ENCODE measurements at regions not wholly inside any gene's neighbourhood (a gene's known extent, or its start where the extent isn't known, plus 50 kb on each side); places are given as distances from the start of the nearest gene placed in this dataset.

DNA sequence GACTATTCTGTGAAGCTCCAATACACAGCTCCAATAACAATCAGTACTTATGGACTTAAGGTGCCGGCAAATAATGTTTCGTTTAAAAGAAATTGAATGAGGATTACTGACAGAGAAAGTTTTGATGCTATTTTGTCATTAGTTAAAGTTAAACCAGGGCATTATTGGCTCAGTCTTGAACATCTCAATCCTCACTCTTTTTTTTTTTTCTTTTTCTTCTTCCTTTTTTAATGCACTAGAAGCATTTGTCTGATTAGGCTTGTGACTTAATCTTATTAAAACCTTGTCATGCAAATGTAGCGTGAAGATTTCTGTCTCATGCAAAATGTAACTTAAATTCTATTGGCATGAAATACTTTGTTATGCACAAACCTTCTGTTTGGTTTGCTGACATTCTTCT, 346.8 kb upstream of the ADGRL2 start:
- H3K4me3 ChIP-seq = no peak overlapping the region
- DNase-seq (no peak), ATAC-seq (no peak)
- H3K27me3 ChIP-seq = no peaks in the 10 kb centered on the region
- H3K4me1 ChIP-seq = no peaks in the 10 kb centered on the region
- H3K27ac ChIP-seq = no peak overlapping the region
- no peaks in the 10 kb centered on the region for H3K9me3 ChIP-seq
- intact Hi-C loops (cut with DNase I; ENCODE audit: low total_unique reads) (no loop called here), in situ Hi-C loops (cut with MboI; ENCODE audit: low sequenced_read_pairs in 4 of 4) (no loop called here)
- no peaks in the 10 kb centered on the region for H3K36me3 ChIP-seq
- TF ChIP-seq, protein P1, sequence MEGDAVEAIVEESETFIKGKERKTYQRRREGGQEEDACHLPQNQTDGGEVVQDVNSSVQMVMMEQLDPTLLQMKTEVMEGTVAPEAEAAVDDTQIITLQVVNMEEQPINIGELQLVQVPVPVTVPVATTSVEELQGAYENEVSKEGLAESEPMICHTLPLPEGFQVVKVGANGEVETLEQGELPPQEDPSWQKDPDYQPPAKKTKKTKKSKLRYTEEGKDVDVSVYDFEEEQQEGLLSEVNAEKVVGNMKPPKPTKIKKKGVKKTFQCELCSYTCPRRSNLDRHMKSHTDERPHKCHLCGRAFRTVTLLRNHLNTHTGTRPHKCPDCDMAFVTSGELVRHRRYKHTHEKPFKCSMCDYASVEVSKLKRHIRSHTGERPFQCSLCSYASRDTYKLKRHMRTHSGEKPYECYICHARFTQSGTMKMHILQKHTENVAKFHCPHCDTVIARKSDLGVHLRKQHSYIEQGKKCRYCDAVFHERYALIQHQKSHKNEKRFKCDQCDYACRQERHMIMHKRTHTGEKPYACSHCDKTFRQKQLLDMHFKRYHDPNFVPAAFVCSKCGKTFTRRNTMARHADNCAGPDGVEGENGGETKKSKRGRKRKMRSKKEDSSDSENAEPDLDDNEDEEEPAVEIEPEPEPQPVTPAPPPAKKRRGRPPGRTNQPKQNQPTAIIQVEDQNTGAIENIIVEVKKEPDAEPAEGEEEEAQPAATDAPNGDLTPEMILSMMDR (IDR thresholded peaks at IDR 0.05 in 4 of 5, conservative IDR thresholded peaks at IDR 0.05 in 1 of 5) = no peak
- no peak for TF ChIP-seq POLR2A (IDR thresholded peaks at IDR 0.05)

DNA sequence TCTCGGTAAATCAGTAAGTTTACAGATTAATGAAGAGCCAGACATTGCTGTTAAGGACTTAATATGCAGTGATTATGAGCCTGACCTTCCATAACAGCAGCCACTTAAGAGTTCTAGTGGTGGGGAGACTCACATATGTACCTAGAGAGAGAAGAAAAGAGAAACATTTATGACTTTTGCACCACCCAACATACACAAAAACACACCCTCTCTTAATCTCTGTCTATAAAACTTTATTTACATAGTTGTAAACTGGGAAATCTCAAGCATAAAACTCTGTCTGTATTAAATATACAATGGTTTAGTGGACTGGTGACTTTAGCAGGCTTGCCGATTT, 347.4 kb upstream of the ADGRL2 start:
- no peak for TF ChIP-seq POLR2A (IDR thresholded peaks at IDR 0.05)
- TF ChIP-seq, protein P1 (IDR thresholded peaks at IDR 0.05 in 4 of 5, conservative IDR thresholded peaks at IDR 0.05 in 1 of 5) = no peak
- ATAC-seq = no peak
- intact Hi-C loops (cut with DNase I; ENCODE audit: low total_unique reads) = no loop called here

DNA sequence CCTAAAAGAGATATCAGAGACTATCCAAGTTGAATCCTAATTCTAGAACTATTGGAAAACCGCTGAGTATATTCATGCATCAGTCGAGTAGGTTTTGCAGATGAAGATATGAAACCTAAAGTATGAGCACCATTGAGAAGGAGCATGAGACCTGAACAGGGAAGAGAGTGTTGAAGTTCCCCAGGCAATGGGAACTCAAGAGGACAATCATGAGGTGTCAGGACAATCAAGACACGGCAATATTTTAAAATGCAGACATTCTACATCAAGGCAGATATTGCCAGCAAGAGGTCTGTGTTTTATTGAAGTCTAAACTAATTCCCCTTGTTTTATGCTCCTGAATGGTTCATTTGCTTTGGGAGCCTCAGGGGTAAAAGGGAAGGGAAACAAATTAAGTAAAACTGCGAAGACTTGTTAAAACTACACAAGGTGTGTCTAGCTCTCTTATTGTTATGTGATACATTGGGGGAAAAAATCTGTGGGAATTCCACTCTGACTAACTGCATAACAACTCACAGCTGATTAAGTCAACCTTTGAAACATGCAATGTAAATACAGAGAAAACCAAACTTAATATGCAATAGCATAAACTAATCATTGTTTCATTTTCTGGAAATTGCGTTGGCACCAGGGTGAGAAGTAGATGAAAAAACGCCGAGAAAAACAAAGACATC, 347.9 kb upstream of the ADGRL2 start:
- no peaks in the 10 kb centered on the region for H3K9me3 ChIP-seq
- H3K36me3 ChIP-seq = no peaks in the 10 kb centered on the region
- H3K4me3 ChIP-seq = no peak overlapping the region
- no peak for DNase-seq
- no peak for ATAC-seq
- intact Hi-C loops (cut with DNase I; ENCODE audit: low total_unique reads) = no loop called here
- H3K27ac ChIP-seq = no peak overlapping the region
- no peaks in the 10 kb centered on the region for H3K27me3 ChIP-seq
- H3K4me1 ChIP-seq = no peaks in the 10 kb centered on the region
- in situ Hi-C loops (cut with MboI; ENCODE audit: low sequenced_read_pairs in 4 of 4) = no loop called here
- TF ChIP-seq POLR2A (IDR thresholded peaks at IDR 0.05) = no peak
- TF ChIP-seq, protein P1 (IDR thresholded peaks at IDR 0.05 in 4 of 5, conservative IDR thresholded peaks at IDR 0.05 in 1 of 5) = no peak

More for the DNA sequence above, 347.4 kb upstream of the ADGRL2 start:
- no peaks in the 10 kb centered on the region for H3K9me3 ChIP-seq
- H3K4me3 ChIP-seq = no peak overlapping the region
- H3K4me1 ChIP-seq = no peaks in the 10 kb centered on the region
- no peak overlapping the region for H3K27ac ChIP-seq
- H3K27me3 ChIP-seq = no peaks in the 10 kb centered on the region
- H3K36me3 ChIP-seq = no peaks in the 10 kb centered on the region
- DNase-seq = no peak
- in situ Hi-C loops (cut with MboI; ENCODE audit: low sequenced_read_pairs in 4 of 4) = no loop called here

DNA sequence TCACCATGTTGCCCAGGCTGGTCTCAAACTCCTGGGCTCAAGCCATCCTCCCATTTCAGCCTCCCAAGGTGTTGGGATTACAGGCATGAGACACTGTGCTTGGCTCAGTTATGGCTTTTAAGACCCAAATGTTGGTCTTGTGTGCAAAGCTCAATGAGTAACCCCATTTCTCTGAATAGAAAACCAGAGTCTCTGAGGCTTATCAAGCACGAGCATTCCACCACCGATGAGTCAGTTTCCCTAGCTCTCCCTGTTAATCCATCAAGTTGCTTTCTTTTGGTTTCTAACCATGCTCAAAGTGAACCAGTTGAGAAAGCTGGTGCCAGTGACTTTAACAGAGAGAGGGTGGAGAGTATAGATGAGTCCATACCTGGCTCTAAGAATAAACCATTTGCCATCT, 350.9 kb upstream of the ADGRL2 start:
- intact Hi-C loops (cut with DNase I; ENCODE audit: low total_unique reads) = no loop called here
- Histone ChIP-seq H3K9me3 (no peaks in the 10 kb centered on the region), H3K4me3 (no peak overlapping the region)

More for the DNA sequence above, 350.9 kb upstream of the ADGRL2 start:
- DNase-seq (no peak), ATAC-seq (no peak)
- Histone ChIP-seq H3K4me1 (peaks cover 0 to 3% of the 10 kb centered on the region in 2 donors), H3K27me3 (no peaks in the 10 kb centered on the region), H3K36me3 (no peaks in the 10 kb centered on the region), H3K27ac (no peak overlapping the region)
- TF ChIP-seq, protein P1 (IDR thresholded peaks at IDR 0.05 in 4 of 5, conservative IDR thresholded peaks at IDR 0.05 in 1 of 5) = no peak
- TF ChIP-seq POLR2A (IDR thresholded peaks at IDR 0.05) = no peak
- in situ Hi-C loops (cut with MboI; ENCODE audit: low sequenced_read_pairs in 4 of 4) = no loop called here
